Activated T-helper 1 cell treated with anti-CD3 and anti-CD28 coated beads, Interleukin-12 subunit alpha, Interleukin-12 subunit beta, Interleukin-2, Interleukin-4 antibody, amounts not matched to agents 30 ng/mL and 10 ng/mL and 1 ng/mL, durations not matched to agents 14 hours and 24 hours and 36 hours (primary cell): ENCODE measurements at regions not wholly inside any gene's neighbourhood (a gene's known extent, or its start where the extent isn't known, plus 50 kb on each side); places are given as distances from the start of the nearest gene placed in this dataset.

ENCODE experiments used
- DNase-seq: peaks from one replicate; pipeline ENCODE4 v3.0.0; 2021; ENCODE audit warnings: low spot score
- H3K27ac Mint-ChIP-seq: one replicate; pipeline ENCODE4 v1.8.0; 2021; ENCODE audit warnings: mild to moderate bottlenecking, mixed read lengths
- H3K27me3 Mint-ChIP-seq: one replicate; pipeline ENCODE4 v1.8.0; 2022; ENCODE audit warnings: mild to moderate bottlenecking, moderate library complexity, mixed read lengths; ENCODE audit not compliant: insufficient read depth
- H3K36me3 Mint-ChIP-seq: one replicate; pipeline ENCODE4 v1.8.0; 2021; ENCODE audit warnings: low read depth, mixed read lengths
- H3K4me1 Mint-ChIP-seq: one replicate; pipeline ENCODE4 v1.8.0; 2021; ENCODE audit warnings: low read depth, mixed read lengths
- H3K4me3 Mint-ChIP-seq: one replicate; pipeline ENCODE4 v1.8.0; 2021; ENCODE audit warnings: mild to moderate bottlenecking, moderate library complexity, mixed read lengths
- H3K9me3 Mint-ChIP-seq: one replicate; pipeline ENCODE4 v1.8.0; 2021; ENCODE audit warnings: mixed read lengths
- intact Hi-C: fragments of 100-400 bp; cut with micrococcal nuclease; formaldehyde crosslinking; loops from one replicate; pipeline ENCODE4 v1.15.1; 2024

DNA sequence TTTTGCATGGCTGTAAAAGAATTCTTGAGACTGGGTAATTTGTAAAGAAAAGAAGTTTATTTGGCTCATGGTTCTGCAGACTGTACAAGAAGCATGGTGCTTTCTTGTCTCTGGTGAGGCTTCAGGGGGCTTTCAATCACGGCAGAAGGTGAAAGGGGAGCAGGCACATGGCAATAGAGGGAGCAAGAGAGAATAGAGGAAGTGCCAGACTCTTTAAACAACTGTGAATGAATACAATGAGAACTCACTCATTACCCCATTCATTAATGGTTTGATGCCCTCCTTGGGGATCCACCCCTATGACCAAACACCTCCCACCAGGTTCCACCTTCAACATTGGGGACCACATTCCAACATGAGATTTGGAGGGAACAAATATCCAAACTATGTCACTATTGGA, 463.5 kb downstream of the MTX2 start:
- H3K4me3 Mint-ChIP-seq = no peak overlapping the region
- H3K27ac Mint-ChIP-seq = no peak overlapping the region
- H3K9me3 Mint-ChIP-seq = no peaks in the 10 kb centered on the region
- DNase-seq = no peak
- intact Hi-C loops = no loop called here
- peaks cover 2% of the 10 kb centered on the region for H3K27me3 Mint-ChIP-seq
- H3K4me1 Mint-ChIP-seq = no peaks in the 10 kb centered on the region
- H3K36me3 Mint-ChIP-seq = no peaks in the 10 kb centered on the region

DNA sequence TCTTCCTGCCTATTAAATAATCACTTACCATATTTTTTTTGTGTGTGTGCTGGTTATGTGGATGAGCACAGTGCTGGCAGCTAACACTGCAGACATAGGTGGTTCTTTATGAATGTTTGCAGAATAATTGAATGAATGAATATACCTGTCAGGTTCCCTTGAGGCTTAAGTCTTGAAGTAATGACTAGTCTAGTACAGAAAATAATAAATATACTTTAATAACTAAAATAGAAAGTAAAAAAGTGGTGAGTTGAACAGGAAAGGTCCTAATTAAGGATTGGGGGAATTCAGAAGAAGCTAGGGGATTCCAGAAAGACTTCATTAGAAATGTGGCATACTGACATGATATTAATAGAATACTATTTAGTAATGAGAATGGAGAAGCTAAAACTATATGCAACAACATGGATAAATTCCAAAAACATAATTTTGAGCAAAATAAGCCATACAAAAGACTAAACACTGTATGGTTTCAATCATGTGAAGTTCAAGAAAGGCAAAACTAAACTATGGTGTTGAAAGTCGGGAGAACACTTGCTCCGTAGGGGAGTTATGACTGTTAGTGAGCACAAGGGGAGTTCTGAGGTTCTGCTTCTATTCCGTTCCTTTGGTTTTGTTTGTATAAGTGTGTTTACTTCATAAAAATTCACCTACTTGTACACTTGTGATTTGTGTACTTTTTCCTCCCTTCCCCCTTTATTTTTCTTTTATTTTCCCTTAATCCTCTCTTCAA, 464.6 kb downstream of the MTX2 start:
- DNase-seq = no peak
- peaks cover 2% of the 10 kb centered on the region for H3K27me3 Mint-ChIP-seq
- H3K27ac Mint-ChIP-seq = no peak overlapping the region
- no peak overlapping the region for H3K4me3 Mint-ChIP-seq
- no peaks in the 10 kb centered on the region for H3K4me1 Mint-ChIP-seq
- intact Hi-C loops = no loop called here
- H3K36me3 Mint-ChIP-seq = no peaks in the 10 kb centered on the region
- no peaks in the 10 kb centered on the region for H3K9me3 Mint-ChIP-seq

DNA sequence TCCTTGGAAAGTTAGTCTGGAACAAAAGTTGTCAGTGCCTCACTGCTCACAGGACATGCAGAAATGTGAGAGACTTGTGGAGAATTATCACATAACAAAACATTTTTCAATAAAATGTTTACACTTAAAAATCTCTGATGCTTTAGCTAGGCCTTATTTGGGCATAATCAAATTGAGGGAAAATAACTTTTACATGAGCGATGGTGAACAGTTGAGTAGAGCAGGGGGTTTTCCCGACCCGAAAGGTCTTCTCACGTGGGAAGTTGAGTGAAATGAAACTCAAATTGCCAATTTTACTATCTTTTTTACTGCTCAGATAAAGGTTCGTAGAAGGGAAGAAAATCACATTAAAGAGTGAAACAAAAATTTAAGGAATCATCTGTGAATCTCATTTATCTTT, 465.6 kb downstream of the MTX2 start:
- Mint-ChIP-seq H3K4me3 (no peak overlapping the region), H3K9me3 (no peaks in the 10 kb centered on the region), H3K4me1 (no peaks in the 10 kb centered on the region), H3K27ac (no peak overlapping the region), H3K36me3 (no peaks in the 10 kb centered on the region), H3K27me3 (peaks cover 2% of the 10 kb centered on the region)
- no peak for DNase-seq
- intact Hi-C loops = no loop called here

DNA sequence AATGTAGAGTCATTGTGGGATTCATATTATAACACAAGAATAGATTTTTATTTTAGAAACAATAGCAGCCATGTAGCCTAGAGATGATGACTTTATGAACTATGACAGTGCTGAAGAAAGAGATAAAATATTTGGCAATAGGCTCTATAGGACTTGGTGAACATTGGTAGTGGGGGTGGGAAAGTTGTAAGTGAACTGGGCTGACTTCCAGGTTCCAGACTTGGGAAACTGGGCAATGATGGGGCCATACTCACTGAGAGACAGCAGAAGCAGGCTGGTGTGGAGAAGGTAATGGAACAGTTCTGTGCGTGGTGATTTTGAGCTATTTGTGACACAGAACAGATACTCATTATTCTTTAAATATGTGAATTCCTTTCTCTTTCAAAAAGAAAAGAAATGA, 470.3 kb upstream of the HNRNPA3 start:
- no peaks in the 10 kb centered on the region for H3K9me3 Mint-ChIP-seq
- no peaks in the 10 kb centered on the region for H3K36me3 Mint-ChIP-seq
- no peak for DNase-seq

DNA sequence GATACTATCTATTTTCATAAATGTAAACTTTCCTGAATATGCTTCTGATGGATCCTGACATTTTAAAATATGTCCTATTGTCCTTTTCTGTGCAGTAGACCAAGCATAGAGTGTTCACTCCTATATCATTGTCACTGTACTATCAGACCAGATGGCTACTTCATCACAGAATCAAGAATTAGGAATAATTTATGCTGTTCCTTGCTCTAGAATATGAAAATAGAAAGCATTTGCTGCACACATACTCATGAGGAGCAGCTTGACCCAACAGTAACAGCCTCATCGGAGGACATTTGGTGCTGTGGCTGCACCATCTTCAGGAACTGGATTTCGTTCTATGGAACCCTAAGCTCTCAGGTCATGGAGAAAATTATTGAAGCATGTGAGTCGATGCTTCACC, 468.9 kb upstream of the HNRNPA3 start:
- intact Hi-C loops = no loop called here
- no peak overlapping the region for H3K4me3 Mint-ChIP-seq
- DNase-seq = no peak
- no peaks in the 10 kb centered on the region for H3K9me3 Mint-ChIP-seq
- no peaks in the 10 kb centered on the region for H3K36me3 Mint-ChIP-seq
- H3K4me1 Mint-ChIP-seq = no peaks in the 10 kb centered on the region
- H3K27me3 Mint-ChIP-seq = peaks cover 18% of the 10 kb centered on the region
- no peak overlapping the region for H3K27ac Mint-ChIP-seq

More for the DNA sequence above, 470.3 kb upstream of the HNRNPA3 start:
- intact Hi-C loops = no loop called here
- no peaks in the 10 kb centered on the region for H3K4me1 Mint-ChIP-seq
- H3K27ac Mint-ChIP-seq = no peak overlapping the region
- H3K4me3 Mint-ChIP-seq = no peak overlapping the region
- H3K27me3 Mint-ChIP-seq = peaks cover 18% of the 10 kb centered on the region

DNA sequence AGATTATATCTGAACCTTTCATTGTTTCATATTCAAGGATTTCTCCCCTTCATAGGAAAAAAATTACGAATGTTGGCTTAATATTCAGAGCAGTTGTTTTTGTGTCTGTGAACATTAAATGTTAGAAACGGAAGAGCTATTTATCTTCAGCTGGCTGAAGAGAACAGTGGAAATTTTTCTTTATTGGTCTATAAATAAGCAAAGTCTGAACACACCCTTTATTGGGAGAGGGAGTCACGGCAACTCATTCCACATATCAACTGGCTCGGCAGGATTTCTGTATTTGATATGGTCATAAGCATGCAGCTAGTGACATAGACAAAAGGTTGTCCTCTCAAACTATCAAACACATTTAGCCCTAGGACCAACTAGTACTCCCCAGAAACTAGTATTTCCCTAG, 468.4 kb upstream of the HNRNPA3 start:
- no peaks in the 10 kb centered on the region for H3K4me1 Mint-ChIP-seq
- H3K27ac Mint-ChIP-seq = no peak overlapping the region
- intact Hi-C loops = no loop called here
- DNase-seq = no peak
- H3K9me3 Mint-ChIP-seq = no peaks in the 10 kb centered on the region
- no peaks in the 10 kb centered on the region for H3K36me3 Mint-ChIP-seq
- H3K4me3 Mint-ChIP-seq = no peak overlapping the region
- peaks cover 18% of the 10 kb centered on the region for H3K27me3 Mint-ChIP-seq

DNA sequence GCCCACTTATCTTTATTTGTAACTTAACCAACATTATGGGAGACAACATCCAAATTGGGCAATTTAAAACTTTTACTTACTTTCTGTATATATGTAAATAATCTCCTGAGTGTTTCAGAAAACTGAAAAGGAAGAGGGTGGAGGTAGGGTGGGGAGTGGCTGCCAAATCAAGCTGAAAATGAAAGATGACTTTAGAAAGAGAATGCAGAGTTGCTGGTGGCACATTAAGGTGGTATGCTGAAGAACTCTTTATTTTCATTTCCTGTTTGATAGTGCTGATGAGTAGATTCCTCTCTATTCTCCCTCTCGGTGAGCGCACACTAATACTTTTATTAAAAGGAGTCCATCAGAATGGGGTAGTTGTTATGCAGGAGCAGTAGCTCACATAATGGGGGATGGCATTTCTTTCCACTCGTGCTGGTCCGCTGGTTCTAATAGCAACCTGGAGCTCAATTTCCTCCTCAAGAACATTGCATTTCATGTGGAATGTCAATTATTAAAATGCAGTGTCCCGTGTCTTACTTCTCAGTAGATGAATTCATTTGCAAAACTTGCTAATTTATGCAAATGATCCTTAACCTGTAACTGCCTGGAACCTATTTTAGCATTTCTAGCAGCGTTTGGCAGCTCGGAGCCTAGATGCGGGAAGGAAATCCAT, 466.9 kb upstream of the HNRNPA3 start:
- Mint-ChIP-seq H3K27me3 (peaks cover 17% of the 10 kb centered on the region), H3K4me1 (no peaks in the 10 kb centered on the region), H3K36me3 (no peaks in the 10 kb centered on the region), H3K9me3 (no peaks in the 10 kb centered on the region), H3K4me3 (no peak overlapping the region), H3K27ac (no peak overlapping the region)
- no peak for DNase-seq
- intact Hi-C loops = loop anchor here (5.0 kb wide), 1 partner anchor 402 kb away; no protein-coding TSS in a partner anchor

DNA sequence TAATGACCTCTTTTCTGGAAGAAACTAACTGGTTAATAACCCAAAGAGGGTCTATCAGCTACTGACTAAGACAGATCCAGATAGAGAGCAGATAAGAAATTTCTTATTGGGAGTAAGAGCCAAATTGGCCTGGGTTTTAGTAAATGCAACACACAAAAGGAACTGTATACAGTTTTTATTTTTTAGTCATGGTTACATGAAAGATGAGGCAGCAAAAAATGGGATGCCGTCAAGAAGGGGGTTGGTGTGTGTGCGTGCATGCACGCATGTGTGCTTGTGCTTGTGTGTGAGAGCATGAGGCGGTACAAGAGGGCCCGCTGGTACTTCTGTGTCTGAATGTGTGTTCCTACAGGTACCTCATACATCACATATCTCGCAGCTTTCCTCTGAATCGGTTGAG, 466.2 kb upstream of the HNRNPA3 start:
- H3K36me3 Mint-ChIP-seq = no peaks in the 10 kb centered on the region
- H3K9me3 Mint-ChIP-seq = no peaks in the 10 kb centered on the region
- peaks cover 10% of the 10 kb centered on the region for H3K27me3 Mint-ChIP-seq
- H3K27ac Mint-ChIP-seq = no peak overlapping the region
- DNase-seq = no peak
- no peaks in the 10 kb centered on the region for H3K4me1 Mint-ChIP-seq
- H3K4me3 Mint-ChIP-seq = no peak overlapping the region
- intact Hi-C loops = loop anchor here (5.0 kb wide), 1 partner anchor 401 kb away; no protein-coding TSS in a partner anchor

DNA sequence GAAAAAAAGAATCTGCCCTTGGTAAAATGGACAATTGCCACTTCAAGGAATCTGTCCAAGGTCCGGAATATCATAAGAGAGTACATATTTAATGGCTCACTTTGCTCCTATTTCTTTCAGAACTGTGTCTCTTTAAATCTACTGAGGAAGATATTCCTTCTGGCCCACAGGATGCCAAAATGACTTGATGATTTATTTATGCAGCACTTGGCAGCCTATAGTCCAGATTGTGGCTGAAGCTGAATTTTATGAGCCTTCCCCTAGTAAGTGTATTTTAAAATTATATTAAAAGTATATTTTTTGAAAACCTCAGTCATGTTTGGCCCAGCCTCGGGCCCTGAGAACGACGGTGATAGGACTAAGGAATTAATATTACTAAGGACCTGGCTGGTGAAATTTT, 465.1 kb upstream of the HNRNPA3 start:
- no peak for DNase-seq

DNA sequence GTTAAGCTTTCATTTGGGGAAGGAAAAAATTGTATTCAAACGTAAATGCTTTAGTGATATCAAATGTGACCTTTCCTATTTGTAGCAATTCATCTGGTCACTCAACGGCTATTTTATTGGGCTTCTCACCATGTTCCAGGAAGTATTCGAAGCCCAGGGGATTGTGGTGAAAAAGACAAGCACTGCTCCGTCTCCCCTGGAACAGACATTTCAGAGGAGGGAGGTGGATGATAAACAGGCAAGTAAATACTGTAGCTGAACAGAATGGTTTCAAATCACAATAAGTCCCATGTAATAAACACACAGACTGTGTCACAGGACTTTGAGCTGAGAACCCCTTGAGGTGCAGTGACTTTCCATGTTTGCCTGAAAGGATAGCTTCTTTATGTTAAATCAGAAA, 464.7 kb upstream of the HNRNPA3 start:
- intact Hi-C loops = loop anchor here (5.0 kb wide), 1 partner anchor 399 kb away; no protein-coding TSS in a partner anchor
- no peak for DNase-seq
- H3K9me3 Mint-ChIP-seq = no peaks in the 10 kb centered on the region
- peaks cover 6% of the 10 kb centered on the region for H3K27me3 Mint-ChIP-seq
- no peaks in the 10 kb centered on the region for H3K4me1 Mint-ChIP-seq
- H3K36me3 Mint-ChIP-seq = no peaks in the 10 kb centered on the region
- H3K4me3 Mint-ChIP-seq = no peak overlapping the region
- H3K27ac Mint-ChIP-seq = no peak overlapping the region

More for the DNA sequence above, 465.1 kb upstream of the HNRNPA3 start:
- H3K9me3 Mint-ChIP-seq = no peaks in the 10 kb centered on the region
- no peaks in the 10 kb centered on the region for H3K36me3 Mint-ChIP-seq
- no peak overlapping the region for H3K4me3 Mint-ChIP-seq
- H3K4me1 Mint-ChIP-seq = no peaks in the 10 kb centered on the region
- peaks cover 8% of the 10 kb centered on the region for H3K27me3 Mint-ChIP-seq
- no peak overlapping the region for H3K27ac Mint-ChIP-seq
- intact Hi-C loops = loop anchor here (5.0 kb wide), 1 partner anchor 400 kb away; no protein-coding TSS in a partner anchor

DNA sequence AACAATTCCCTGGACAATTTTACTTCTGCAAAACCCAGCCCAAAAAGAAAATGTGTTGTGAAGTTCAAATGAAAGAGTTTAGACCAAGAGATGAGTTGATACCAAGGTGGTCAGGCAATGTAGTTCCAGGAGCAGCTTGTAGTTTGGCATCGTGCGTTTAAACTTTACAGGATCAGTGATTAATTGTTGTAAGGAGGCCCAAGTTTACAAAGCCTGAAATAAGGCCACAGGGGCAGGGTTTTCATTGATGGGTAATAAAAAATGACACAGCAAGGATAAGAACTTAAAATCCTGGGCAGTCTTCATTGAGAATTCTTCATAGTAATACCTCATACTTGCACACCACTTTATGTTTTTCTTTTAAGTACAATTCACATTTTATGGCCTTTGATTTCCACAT, 463.9 kb upstream of the HNRNPA3 start:
- Mint-ChIP-seq H3K9me3 (no peaks in the 10 kb centered on the region), H3K27ac (no peak overlapping the region), H3K27me3 (peaks cover 5% of the 10 kb centered on the region), H3K4me1 (no peaks in the 10 kb centered on the region), H3K36me3 (no peaks in the 10 kb centered on the region), H3K4me3 (no peak overlapping the region)
- intact Hi-C loops = loop anchor here (5.0 kb wide), 1 partner anchor 399 kb away; no protein-coding TSS in a partner anchor
- no peak for DNase-seq

DNA sequence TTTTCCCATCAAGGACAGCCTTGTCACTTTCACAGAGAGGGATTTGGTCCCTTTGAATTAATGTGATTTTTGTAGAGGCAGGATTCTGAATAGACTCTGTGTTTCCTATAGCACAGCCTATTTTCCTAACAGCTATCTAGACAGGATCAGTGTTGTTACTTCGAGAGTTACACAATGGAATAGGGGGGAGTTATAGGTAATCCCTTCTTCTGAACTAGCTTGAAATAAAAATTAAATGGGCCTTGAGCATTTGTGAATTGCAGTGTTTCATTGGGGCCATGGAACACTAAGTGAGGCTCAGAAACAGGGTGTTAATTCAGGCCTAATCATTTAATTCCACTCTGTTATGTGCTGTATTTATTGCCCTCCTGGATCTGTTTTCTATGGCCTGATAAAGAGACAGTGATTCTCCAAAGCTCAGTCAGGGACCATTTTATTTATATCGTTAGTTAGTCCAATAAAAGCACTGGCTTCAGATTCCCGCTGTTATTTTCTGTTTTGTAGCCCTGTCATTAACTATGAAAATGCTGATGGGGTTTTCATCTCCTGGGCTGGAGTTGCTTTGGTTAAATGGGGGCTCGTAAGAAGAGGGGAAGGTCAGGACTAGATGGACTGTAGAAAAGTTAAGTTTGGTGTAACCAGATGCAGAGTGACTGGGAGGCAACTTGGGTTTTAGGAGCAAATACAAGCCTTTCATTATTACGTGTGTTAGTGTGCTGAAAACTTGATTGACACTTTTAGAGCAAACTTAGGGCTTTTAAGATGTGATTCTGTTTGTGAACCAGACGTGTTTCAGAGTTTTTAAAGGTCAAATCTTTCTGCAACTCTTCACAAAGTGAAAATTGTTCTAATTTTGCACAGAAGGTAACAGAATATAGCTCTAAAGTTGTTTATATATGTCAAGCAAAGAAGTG, 461.0 kb upstream of the HNRNPA3 start:
- DNase-seq = no peak
- no peak overlapping the region for H3K4me3 Mint-ChIP-seq
- H3K36me3 Mint-ChIP-seq = no peaks in the 10 kb centered on the region
- H3K4me1 Mint-ChIP-seq = no peaks in the 10 kb centered on the region
- H3K27me3 Mint-ChIP-seq = peaks cover 5% of the 10 kb centered on the region
- no peaks in the 10 kb centered on the region for H3K9me3 Mint-ChIP-seq
- H3K27ac Mint-ChIP-seq = no peak overlapping the region
- intact Hi-C loops = no loop called here

DNA sequence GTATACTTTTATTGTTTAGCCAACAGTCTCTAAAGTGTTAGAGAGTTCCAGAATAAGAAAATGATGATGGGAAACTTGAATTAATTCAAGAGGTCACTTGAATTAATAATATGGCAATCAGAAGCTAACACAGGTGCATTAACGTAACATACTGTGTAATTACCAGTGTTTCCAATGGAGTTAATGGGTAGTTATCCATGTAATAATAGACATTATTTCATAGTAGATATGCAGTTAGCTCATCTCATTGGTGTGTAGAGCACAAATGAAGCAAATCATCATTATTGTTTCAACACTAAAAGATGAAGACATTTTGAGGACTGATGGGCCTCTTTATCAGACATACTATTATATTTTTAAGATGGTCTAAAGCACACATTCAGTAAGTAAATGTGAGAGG, 460.3 kb upstream of the HNRNPA3 start:
- intact Hi-C loops = no loop called here
- DNase-seq = no peak
- Mint-ChIP-seq H3K27ac (no peak overlapping the region), H3K36me3 (no peaks in the 10 kb centered on the region), H3K27me3 (peaks cover 5% of the 10 kb centered on the region), H3K4me3 (no peak overlapping the region), H3K4me1 (no peaks in the 10 kb centered on the region), H3K9me3 (no peaks in the 10 kb centered on the region)
